ENCODE measurements at regions not wholly inside any gene's neighbourhood (a gene's known extent, or its start where the extent isn't known, plus 50 kb on each side); places are given as distances from the start of the nearest gene placed in this dataset.

DNA sequence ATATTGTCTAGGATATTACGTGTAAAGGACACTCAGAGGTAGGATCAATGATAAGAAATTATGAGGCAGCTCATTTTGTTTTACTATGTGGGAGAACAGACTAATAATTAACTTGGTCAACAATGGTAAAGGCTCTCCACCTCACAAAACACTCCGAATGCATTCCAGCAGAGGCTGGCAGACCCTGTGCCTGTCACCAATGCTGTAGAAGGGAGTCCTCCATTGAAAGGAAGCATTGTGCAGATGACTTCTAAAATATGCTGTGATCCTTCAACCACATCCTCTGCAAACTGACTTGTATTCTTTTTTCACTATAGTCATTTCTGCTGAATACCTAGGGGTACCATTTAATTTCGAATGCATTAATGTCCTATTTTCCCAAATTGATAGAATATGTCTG, 119.6 kb upstream of the EEA1 start:
- Histone ChIP-seq H3K4me1 (no peaks in the 10 kb centered on the region), H3K9me3 (no peaks in the 10 kb centered on the region), H3K36me3 (no peaks in the 10 kb centered on the region), H3K27ac (no peak overlapping the region), H3K4me3 (no peak overlapping the region), H3K27me3 (no peaks in the 10 kb centered on the region)
- no peak for DNase-seq (ENCODE audit: low spot score in 2 of 2)
- WGBS, 2 donors, result 73 to 79% methylated on average over 3 of the region's 3 CpGs
- TF ChIP-seq EP300 (IDR thresholded peaks at IDR 0.05) (no peak), CTCF (IDR thresholded peaks at IDR 0.05) (no peak), POLR2A (IDR thresholded peaks at IDR 0.05) (no peak)

- no peaks in the 10 kb centered on the region for H3K9me3 ChIP-seq
- WGBS, 2 donors, result 56 to 64% methylated on average over 3 of the region's 3 CpGs
- no peak for DNase-seq (ENCODE audit: low spot score in 2 of 2)
- no peaks in the 10 kb centered on the region for H3K36me3 ChIP-seq
- H3K27ac ChIP-seq, result no peak overlapping the region
- no peaks in the 10 kb centered on the region for H3K4me1 ChIP-seq
- no peak overlapping the region for H3K4me3 ChIP-seq
- TF ChIP-seq CTCF (IDR thresholded peaks at IDR 0.05), result no peak
- no peak for TF ChIP-seq EP300 (IDR thresholded peaks at IDR 0.05)
- TF ChIP-seq POLR2A (IDR thresholded peaks at IDR 0.05), result no peak
- no peaks in the 10 kb centered on the region for H3K27me3 ChIP-seq
Observed at GRCh38 chr12:93050026-93050747, 121.1 kb upstream of the EEA1 start.

- Histone ChIP-seq H3K9me3 (no peaks in the 10 kb centered on the region), H3K27me3 (no peaks in the 10 kb centered on the region), H3K27ac (no peak overlapping the region), H3K36me3 (no peaks in the 10 kb centered on the region), H3K4me1 (no peaks in the 10 kb centered on the region), H3K4me3 (no peak overlapping the region)
- no peak for DNase-seq (ENCODE audit: low spot score in 2 of 2)
- WGBS, 2 donors, result 95 to 96% methylated on average over 2 of the region's 2 CpGs
- TF ChIP-seq EP300 (IDR thresholded peaks at IDR 0.05) (no peak), POLR2A (IDR thresholded peaks at IDR 0.05) (no peak), CTCF (IDR thresholded peaks at IDR 0.05) (no peak)
Observed at GRCh38 chr12:93050748-93051081, 121.6 kb upstream of the EEA1 start.

DNA sequence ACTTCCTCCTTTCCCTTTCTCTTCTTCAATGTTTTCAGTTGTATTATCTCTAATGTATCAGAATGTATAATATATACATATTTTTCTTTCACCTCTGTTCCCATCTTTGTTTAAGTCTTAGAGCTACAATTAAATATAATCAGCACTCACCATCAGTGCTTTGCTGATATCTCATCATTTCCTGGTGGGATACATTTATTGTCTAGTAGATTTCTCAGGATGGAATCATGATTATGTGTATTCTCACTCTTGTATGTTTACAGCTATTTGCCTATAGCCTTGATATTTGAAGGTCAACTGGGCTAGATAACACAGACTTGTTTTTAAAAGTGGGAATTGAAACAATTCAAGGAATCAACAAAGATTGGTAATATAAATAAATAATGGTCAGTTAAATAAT, 124.9 kb upstream of the EEA1 start:
- no peak for TF ChIP-seq CTCF (IDR thresholded peaks at IDR 0.05)
- TF ChIP-seq POLR2A (IDR thresholded peaks at IDR 0.05), result no peak
- TF ChIP-seq EP300 (IDR thresholded peaks at IDR 0.05), result no peak
- H3K27ac ChIP-seq, result no peak overlapping the region
- H3K36me3 ChIP-seq, result no peaks in the 10 kb centered on the region
- no peaks in the 10 kb centered on the region for H3K9me3 ChIP-seq
- H3K4me1 ChIP-seq, result no peaks in the 10 kb centered on the region
- DNase-seq (ENCODE audit: low spot score in 2 of 2), result no peak
- H3K4me3 ChIP-seq, result no peak overlapping the region
- no peaks in the 10 kb centered on the region for H3K27me3 ChIP-seq

- TF ChIP-seq CTCF (IDR thresholded peaks at IDR 0.05) (no peak), POLR2A (IDR thresholded peaks at IDR 0.05) (no peak), EP300 (IDR thresholded peaks at IDR 0.05) (no peak)
- DNase-seq (ENCODE audit: low spot score in 2 of 2), result no peak
- Histone ChIP-seq H3K4me3 (no peak overlapping the region), H3K9me3 (no peaks in the 10 kb centered on the region), H3K36me3 (no peaks in the 10 kb centered on the region), H3K27ac (no peak overlapping the region), H3K27me3 (no peaks in the 10 kb centered on the region), H3K4me1 (peaks cover 0 to 7% (median 0%) of the 10 kb centered on the region in 4 donors)
- 90 to 95% methylated on average over 5 of the region's 5 CpGs for WGBS, 2 donors
Observed at GRCh38 chr12:93055221-93055620, 126.1 kb upstream of the EEA1 start.

Measured in tibial nerve (tissue), 4 donors.